Keratinocyte (primary cell): ENCODE measurements at regions not wholly inside any gene's neighbourhood (a gene's known extent, or its start where the extent isn't known, plus 50 kb on each side); places are given as distances from the start of the nearest gene placed in this dataset.

Experiments used
- DNase-seq: peaks from one replicate; pipeline ENCODE4 v3.0.0-alpha.2; 2011; ENCODE audit warnings: low read depth, missing footprints, low spot score
- FAIRE-seq: peaks from 2 replicates; lab custom pipeline; 2011; peaks lifted over from hg19 to GRCh38; lab: Jason Lieb, UNC
- H2AFZ ChIP-seq: 2 replicates; pipeline ENCODE4 v1.6.0; 2012; ENCODE audit warnings: low read length, control low read depth, inconsistent platforms; ENCODE audit not compliant: control insufficient read depth
- H3K27ac ChIP-seq: 2 replicates; pipeline ENCODE4 v1.5.1; 2011; ENCODE audit warnings: low read length; ENCODE audit not compliant: control insufficient read depth, insufficient read depth
- H3K27me3 ChIP-seq: 3 replicates; pipeline ENCODE4 v1.6.0; 2011; ENCODE audit warnings: low read length; ENCODE audit not compliant: control insufficient read depth, insufficient read depth; ENCODE audit errors: extremely low read depth
- H3K36me3 ChIP-seq, 2 experiments: 2 replicates in 1 of 2; 3 replicates in 1 of 2; pipeline ENCODE4 v1.5.1; 2011; ENCODE audit warnings: low read length in 2 of 2, mild to moderate bottlenecking in 1 of 2; ENCODE audit not compliant: control insufficient read depth in 2 of 2, insufficient read depth in 2 of 2; ENCODE audit errors: extremely low read depth in 1 of 2
- H3K4me1 ChIP-seq: 3 replicates; pipeline ENCODE4 v1.5.1; 2011; ENCODE audit warnings: low read length; ENCODE audit not compliant: control insufficient read depth, insufficient read depth; ENCODE audit errors: extremely low read depth
- H3K4me2 ChIP-seq: 3 replicates; pipeline ENCODE4 v1.6.0; 2011; ENCODE audit warnings: low read depth, low read length; ENCODE audit not compliant: control insufficient read depth, insufficient read depth; ENCODE audit errors: extremely low read depth
- H3K4me3 ChIP-seq, 3 experiments: fragments of 200-600 bp in 1 of 3; sonication (generic) in 1 of 3; 2 replicates in 2 of 3; 3 replicates in 1 of 3; pipeline ENCODE4 v1.5.1; 2011 to 2016; ENCODE audit warnings: low read length in 3 of 3, mild to moderate bottlenecking in 3 of 3, control low read depth in 2 of 3, inconsistent platforms in 1 of 3, low read depth in 1 of 3, mixed read lengths in 1 of 3, mixed run types in 1 of 3, moderate library complexity in 1 of 3; ENCODE audit not compliant: control insufficient read depth in 2 of 3, insufficient read depth in 2 of 3; ENCODE audit errors: extremely low read depth in 1 of 3
- H3K79me2 ChIP-seq: 2 replicates; pipeline ENCODE4 v1.6.0; 2012; ENCODE audit warnings: low read length; ENCODE audit not compliant: control insufficient read depth, insufficient read depth
- H3K9ac ChIP-seq: 3 replicates; pipeline ENCODE4 v1.6.0; 2011; ENCODE audit warnings: low read length; ENCODE audit not compliant: control insufficient read depth, insufficient read depth; ENCODE audit errors: extremely low read depth
- H3K9me1 ChIP-seq: 3 replicates; pipeline ENCODE4 v1.6.0; 2011; ENCODE audit warnings: low read length; ENCODE audit not compliant: control insufficient read depth, insufficient read depth; ENCODE audit errors: extremely low read depth
- H3K9me3 ChIP-seq: 2 replicates; pipeline ENCODE4 v1.5.1; 2012; ENCODE audit warnings: low read depth, low read length; ENCODE audit not compliant: control insufficient read depth
- H4K20me1 ChIP-seq: 3 replicates; pipeline ENCODE4 v1.6.0; 2011; ENCODE audit warnings: low read length; ENCODE audit not compliant: control insufficient read depth, insufficient read depth; ENCODE audit errors: extremely low read depth
- EZH2 ChIP-seq: IDR thresholded peaks from one replicate; pipeline ENCODE4 v1.6.1; 2012; ENCODE audit warnings: inconsistent platforms, mild to moderate bottlenecking, low read length, moderate library complexity
- dilution Hi-C: fragments of 300-500 bp; cut with MboI; formaldehyde crosslinking; loops from one replicate; pipeline ENCODE4 v1.7.0; 2020; ENCODE audit warnings: low sequenced_read_pairs; ENCODE audit not compliant: extremely low pct_ligation_motif_present
- TF ChIP-seq, protein P1 (sequence below), 3 experiments: IDR thresholded peaks in 1 of 3; conservative IDR thresholded peaks in 1 of 3; optimal IDR thresholded peaks in 1 of 3; 2 replicates in 2 of 3; 3 replicates in 1 of 3; pipeline versions ENCODE3 to v1.5.1; 2011; ENCODE audit warnings: low read length in 3 of 3, mild to moderate bottlenecking in 3 of 3, moderate library complexity in 2 of 3, control low read depth in 1 of 3, inconsistent platforms in 1 of 3; ENCODE audit not compliant: insufficient read depth in 2 of 3; ENCODE audit errors: extremely low read depth in 1 of 3

GRCh38 chr22:48327721-48328120 is 1500.0 kb downstream of the BRD1 start:
- FAIRE-seq (no peak), DNase-seq (no peak)
- no peak overlapping the region for H3K9ac ChIP-seq
- peaks cover 11% of the 10 kb centered on the region for H3K9me3 ChIP-seq
- TF ChIP-seq, protein P1, sequence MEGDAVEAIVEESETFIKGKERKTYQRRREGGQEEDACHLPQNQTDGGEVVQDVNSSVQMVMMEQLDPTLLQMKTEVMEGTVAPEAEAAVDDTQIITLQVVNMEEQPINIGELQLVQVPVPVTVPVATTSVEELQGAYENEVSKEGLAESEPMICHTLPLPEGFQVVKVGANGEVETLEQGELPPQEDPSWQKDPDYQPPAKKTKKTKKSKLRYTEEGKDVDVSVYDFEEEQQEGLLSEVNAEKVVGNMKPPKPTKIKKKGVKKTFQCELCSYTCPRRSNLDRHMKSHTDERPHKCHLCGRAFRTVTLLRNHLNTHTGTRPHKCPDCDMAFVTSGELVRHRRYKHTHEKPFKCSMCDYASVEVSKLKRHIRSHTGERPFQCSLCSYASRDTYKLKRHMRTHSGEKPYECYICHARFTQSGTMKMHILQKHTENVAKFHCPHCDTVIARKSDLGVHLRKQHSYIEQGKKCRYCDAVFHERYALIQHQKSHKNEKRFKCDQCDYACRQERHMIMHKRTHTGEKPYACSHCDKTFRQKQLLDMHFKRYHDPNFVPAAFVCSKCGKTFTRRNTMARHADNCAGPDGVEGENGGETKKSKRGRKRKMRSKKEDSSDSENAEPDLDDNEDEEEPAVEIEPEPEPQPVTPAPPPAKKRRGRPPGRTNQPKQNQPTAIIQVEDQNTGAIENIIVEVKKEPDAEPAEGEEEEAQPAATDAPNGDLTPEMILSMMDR (optimal IDR thresholded peaks at IDR 0.05 in 1 of 3, IDR thresholded peaks at IDR 0.05 in 1 of 3, conservative IDR thresholded peaks at IDR 0.05 in 1 of 3; ENCODE audit: extremely low read depth in 1 of 3, insufficient read depth in 2 of 3, low read length in 3 of 3) = no peak
- no peak for TF ChIP-seq EZH2
- no peak overlapping the region for H2AFZ ChIP-seq
- dilution Hi-C loops = no loop called here
- no peaks in the 10 kb centered on the region for H3K36me3 ChIP-seq
- no peaks in the 10 kb centered on the region for H3K79me2 ChIP-seq
- no peak overlapping the region for H3K4me2 ChIP-seq
- no peaks in the 10 kb centered on the region for H3K27me3 ChIP-seq
- no peaks in the 10 kb centered on the region for H3K9me1 ChIP-seq
- no peaks in the 10 kb centered on the region for H4K20me1 ChIP-seq
- no peak overlapping the region for H3K27ac ChIP-seq
- no peaks in the 10 kb centered on the region for H3K4me1 ChIP-seq
- H3K4me3 ChIP-seq = no peak overlapping the region

GRCh38 chr22:48323746-48324145 is 1503.9 kb downstream of the BRD1 start:
- FAIRE-seq (no peak), DNase-seq (no peak)
- dilution Hi-C loops = no loop called here
- Histone ChIP-seq H2AFZ (no peak overlapping the region), H3K27ac (no peak overlapping the region), H3K36me3 (no peaks in the 10 kb centered on the region), H3K27me3 (no peaks in the 10 kb centered on the region), H4K20me1 (no peaks in the 10 kb centered on the region), H3K4me3 (no peak overlapping the region), H3K9me1 (no peaks in the 10 kb centered on the region), H3K4me1 (no peaks in the 10 kb centered on the region), H3K9ac (no peak overlapping the region), H3K79me2 (no peaks in the 10 kb centered on the region), H3K9me3 (peaks cover 12% of the 10 kb centered on the region), H3K4me2 (no peak overlapping the region)
- TF ChIP-seq, protein P1 (optimal IDR thresholded peaks at IDR 0.05 in 1 of 3, IDR thresholded peaks at IDR 0.05 in 1 of 3, conservative IDR thresholded peaks at IDR 0.05 in 1 of 3; ENCODE audit: extremely low read depth in 1 of 3, insufficient read depth in 2 of 3, low read length in 3 of 3) = no peak
- no peak for TF ChIP-seq EZH2
